Activated CD8-positive, alpha-beta T cell treated with anti-CD3 and anti-CD28 coated beads for 36 hours (primary cell): ENCODE measurements at regions not wholly inside any gene's neighbourhood (a gene's known extent, or its start where the extent isn't known, plus 50 kb on each side); places are given as distances from the start of the nearest gene placed in this dataset.

Experiments
- ATAC-seq: fragments of 200-7000 bp; cut with Tn5 transposase; one replicate; pipeline ENCODE4 v1.10.0; 2021; ENCODE audit warnings: mild to moderate bottlenecking, moderate library complexity
- CTCF ChIA-PET: fragments of 350-600 bp; sonication (Branson Sonifier 250); formaldehyde crosslinking; loops from one replicate; lab custom pipeline; 2021; ENCODE audit warnings: antibody characterized with exemption; lab: Charles Lee
- POLR2A ChIA-PET: fragments of 350-600 bp; sonication (Branson Sonifier 250); formaldehyde crosslinking; loops from one replicate; lab custom pipeline; 2021; ENCODE audit warnings: antibody characterized with exemption; lab: Charles Lee
- DNase-seq: peaks from one replicate; pipeline ENCODE4 v3.0.0-alpha.2; 2020
- H3K27ac Mint-ChIP-seq: one replicate; pipeline ENCODE4 v1.8.0; 2021; ENCODE audit warnings: mild to moderate bottlenecking, mixed read lengths
- H3K27me3 Mint-ChIP-seq: one replicate; pipeline ENCODE4 v1.8.0; 2021; ENCODE audit warnings: mixed read lengths
- H3K36me3 Mint-ChIP-seq: one replicate; pipeline ENCODE4 v1.8.0; 2021; ENCODE audit warnings: low read depth, mixed read lengths
- H3K4me1 Mint-ChIP-seq: one replicate; pipeline ENCODE4 v1.8.0; 2021; ENCODE audit warnings: low read depth, mixed read lengths
- H3K4me3 Mint-ChIP-seq: one replicate; pipeline ENCODE4 v1.8.0; 2021; ENCODE audit warnings: mild to moderate bottlenecking, moderate library complexity, mixed read lengths
- H3K9me3 Mint-ChIP-seq: one replicate; pipeline ENCODE4 v1.8.0; 2021; ENCODE audit warnings: mixed read lengths
- CTCF ChIP-seq: fragments of 200-600 bp; IDR thresholded peaks from one replicate; pipeline ENCODE4 v1.8.0; 2022; ENCODE audit warnings: antibody characterized with exemption, mild to moderate bottlenecking
- intact Hi-C: fragments of 100-400 bp; cut with micrococcal nuclease; formaldehyde crosslinking; loops from one replicate; pipeline ENCODE4 v1.10.0; 2022

GRCh38 chr15:69529961-69530633 is 77.5 kb downstream of the RPLP1 start:
- no peaks in the 10 kb centered on the region for H3K4me1 Mint-ChIP-seq
- no peaks in the 10 kb centered on the region for H3K36me3 Mint-ChIP-seq
- ChIA-PET POLR2A (no interaction called here), CTCF (no interaction called here)
- DNase-seq: no peak
- TF ChIP-seq CTCF: no peak
- no peak overlapping the region for H3K4me3 Mint-ChIP-seq
- intact Hi-C loops: no loop called here
- ATAC-seq: no peak
- no peak overlapping the region for H3K27ac Mint-ChIP-seq
- no peaks in the 10 kb centered on the region for H3K27me3 Mint-ChIP-seq
- H3K9me3 Mint-ChIP-seq: no peaks in the 10 kb centered on the region

- no peak for ATAC-seq
- ChIA-PET POLR2A (interaction anchor here (0.6 kb wide), 1 partner anchor 1336 kb away, joined by 3 read pairs; no protein-coding TSS in a partner anchor), CTCF (interaction anchor here (1.9 kb wide), 1 partner anchor 55 kb away, joined by 6 read pairs; no protein-coding TSS in a partner anchor)
- H3K4me3 Mint-ChIP-seq: no peak overlapping the region
- no peaks in the 10 kb centered on the region for H3K27me3 Mint-ChIP-seq
- no peak for TF ChIP-seq CTCF
- DNase-seq: no peak
- H3K27ac Mint-ChIP-seq: no peak overlapping the region
- no peaks in the 10 kb centered on the region for H3K4me1 Mint-ChIP-seq
- intact Hi-C loops: no loop called here
- H3K36me3 Mint-ChIP-seq: no peaks in the 10 kb centered on the region
- no peaks in the 10 kb centered on the region for H3K9me3 Mint-ChIP-seq
These were observed 78.5 kb downstream of the RPLP1 start for GRCh38 chr15:69530991-69531664.

- H3K4me3 Mint-ChIP-seq: no peak overlapping the region
- POLR2A ChIA-PET: interaction anchor here (0.6 kb wide), 1 partner anchor 1336 kb away, joined by 3 read pairs; no protein-coding TSS in a partner anchor
- no peak overlapping the region for H3K27ac Mint-ChIP-seq
These were observed 79.0 kb downstream of the RPLP1 start for GRCh38 chr15:69531665-69532027.

GRCh38 chr15:69532066-69532465 is 79.4 kb downstream of the RPLP1 start:
- Mint-ChIP-seq H3K4me1 (no peaks in the 10 kb centered on the region), H3K4me3 (no peak overlapping the region), H3K9me3 (no peaks in the 10 kb centered on the region), H3K27me3 (no peaks in the 10 kb centered on the region), H3K27ac (no peak overlapping the region), H3K36me3 (no peaks in the 10 kb centered on the region)
- intact Hi-C loops: no loop called here
- no peak for TF ChIP-seq CTCF
- DNase-seq (no peak), ATAC-seq (no peak)
- ChIA-PET POLR2A (interaction anchor here (0.6 kb wide), 1 partner anchor 515 kb away, joined by 3 read pairs; no protein-coding TSS in a partner anchor), CTCF (interaction anchor here (0.8 to 1.9 kb wide), 2 partner anchors 9 to 56 kb away, joined by 3 to 6 read pairs; no protein-coding TSS in a partner anchor)

More at GRCh38 chr15:69531665-69532027, 79.0 kb downstream of the RPLP1 start:
- Mint-ChIP-seq H3K36me3 (no peaks in the 10 kb centered on the region), H3K4me1 (no peaks in the 10 kb centered on the region), H3K9me3 (no peaks in the 10 kb centered on the region), H3K27me3 (no peaks in the 10 kb centered on the region)
- ATAC-seq (no peak), DNase-seq (no peak)
- no peak for TF ChIP-seq CTCF
- intact Hi-C loops: no loop called here
- CTCF ChIA-PET: interaction anchor here (0.8 to 1.9 kb wide), 2 partner anchors 9 to 55 kb away, joined by 3 to 6 read pairs; no protein-coding TSS in a partner anchor

GRCh38 chr15:69532856-69533255 is 80.2 kb downstream of the RPLP1 start:
- no peaks in the 10 kb centered on the region for H3K9me3 Mint-ChIP-seq
- no peak for DNase-seq
- H3K27ac Mint-ChIP-seq: no peak overlapping the region
- H3K4me3 Mint-ChIP-seq: no peak overlapping the region
- CTCF ChIA-PET: no interaction called here
- no peaks in the 10 kb centered on the region for H3K27me3 Mint-ChIP-seq
- H3K36me3 Mint-ChIP-seq: no peaks in the 10 kb centered on the region
- intact Hi-C loops: no loop called here
- TF ChIP-seq CTCF: no peak
- H3K4me1 Mint-ChIP-seq: no peaks in the 10 kb centered on the region
- ATAC-seq: no peak
- POLR2A ChIA-PET: no interaction called here
